ENCODE measurements at regions not wholly inside any gene's neighbourhood (a gene's known extent, or its start where the extent isn't known, plus 50 kb on each side); places are given as distances from the start of the nearest gene placed in this dataset.

DNA sequence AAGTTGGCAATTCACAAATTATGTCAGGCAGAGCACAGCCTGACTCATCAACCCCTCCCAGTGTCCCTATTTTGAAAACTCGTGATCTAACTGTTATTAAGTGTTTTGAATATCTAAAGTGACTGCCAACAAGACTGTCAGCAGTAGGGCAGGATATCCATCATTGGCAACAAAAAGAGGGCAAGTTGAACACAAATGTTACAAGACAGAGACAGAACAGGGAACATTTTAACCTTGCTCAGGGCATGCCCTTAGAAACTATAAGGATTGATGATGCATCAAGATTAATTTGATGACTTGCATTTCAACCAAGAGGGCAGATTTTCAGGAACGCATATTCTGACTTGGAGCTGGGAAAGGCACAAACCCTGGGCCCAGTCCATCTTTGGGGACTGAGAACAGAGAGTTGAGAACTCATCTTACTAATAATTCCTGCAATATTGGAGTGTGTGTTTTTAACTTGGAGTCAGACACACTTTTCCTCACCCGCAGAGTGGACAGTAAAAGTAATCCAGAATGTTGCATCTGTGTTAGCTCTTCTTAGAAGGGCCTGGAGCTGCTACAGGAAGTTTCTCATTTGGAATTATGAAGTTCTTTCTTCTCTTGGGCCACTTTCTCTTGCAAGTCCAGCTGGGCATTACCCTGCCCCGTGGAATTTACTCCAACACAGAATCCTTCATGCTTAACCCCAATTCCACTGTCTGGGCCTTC is 317.2 kb downstream of the LTN1 start:
- no peak for DNase-seq (ENCODE audit: insufficient read length, low spot score)
- no peak for FAIRE-seq

DNA sequence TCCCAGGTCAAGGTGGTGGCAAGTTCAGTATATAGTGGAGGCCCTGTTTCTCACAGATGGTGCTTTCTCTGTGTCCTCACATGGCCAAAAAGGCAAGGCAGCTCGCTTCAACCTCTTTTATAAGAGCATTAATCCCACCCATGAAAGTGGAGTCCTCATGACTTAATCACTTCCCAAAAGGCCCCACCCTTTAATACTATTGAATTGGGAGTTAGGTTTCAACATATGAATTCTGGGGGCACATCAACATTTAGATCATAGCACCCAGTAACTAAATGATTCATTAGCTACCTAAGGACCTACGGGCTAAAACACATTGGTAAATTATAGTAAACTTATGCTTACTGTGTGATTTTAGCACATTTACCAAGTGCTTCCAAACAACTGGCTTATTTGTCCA is 317.9 kb downstream of the LTN1 start:
- no peak for DNase-seq (ENCODE audit: insufficient read length, low spot score)
- no peak for FAIRE-seq
- TF ChIP-seq, protein P1, sequence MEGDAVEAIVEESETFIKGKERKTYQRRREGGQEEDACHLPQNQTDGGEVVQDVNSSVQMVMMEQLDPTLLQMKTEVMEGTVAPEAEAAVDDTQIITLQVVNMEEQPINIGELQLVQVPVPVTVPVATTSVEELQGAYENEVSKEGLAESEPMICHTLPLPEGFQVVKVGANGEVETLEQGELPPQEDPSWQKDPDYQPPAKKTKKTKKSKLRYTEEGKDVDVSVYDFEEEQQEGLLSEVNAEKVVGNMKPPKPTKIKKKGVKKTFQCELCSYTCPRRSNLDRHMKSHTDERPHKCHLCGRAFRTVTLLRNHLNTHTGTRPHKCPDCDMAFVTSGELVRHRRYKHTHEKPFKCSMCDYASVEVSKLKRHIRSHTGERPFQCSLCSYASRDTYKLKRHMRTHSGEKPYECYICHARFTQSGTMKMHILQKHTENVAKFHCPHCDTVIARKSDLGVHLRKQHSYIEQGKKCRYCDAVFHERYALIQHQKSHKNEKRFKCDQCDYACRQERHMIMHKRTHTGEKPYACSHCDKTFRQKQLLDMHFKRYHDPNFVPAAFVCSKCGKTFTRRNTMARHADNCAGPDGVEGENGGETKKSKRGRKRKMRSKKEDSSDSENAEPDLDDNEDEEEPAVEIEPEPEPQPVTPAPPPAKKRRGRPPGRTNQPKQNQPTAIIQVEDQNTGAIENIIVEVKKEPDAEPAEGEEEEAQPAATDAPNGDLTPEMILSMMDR (IDR thresholded peaks at IDR 0.05; ENCODE audit: insufficient read depth, missing control alignments): no peak

More for the DNA sequence above, 317.2 kb downstream of the LTN1 start:
- TF ChIP-seq, protein P1 (IDR thresholded peaks at IDR 0.05; ENCODE audit: insufficient read depth, missing control alignments): no peak

DNA sequence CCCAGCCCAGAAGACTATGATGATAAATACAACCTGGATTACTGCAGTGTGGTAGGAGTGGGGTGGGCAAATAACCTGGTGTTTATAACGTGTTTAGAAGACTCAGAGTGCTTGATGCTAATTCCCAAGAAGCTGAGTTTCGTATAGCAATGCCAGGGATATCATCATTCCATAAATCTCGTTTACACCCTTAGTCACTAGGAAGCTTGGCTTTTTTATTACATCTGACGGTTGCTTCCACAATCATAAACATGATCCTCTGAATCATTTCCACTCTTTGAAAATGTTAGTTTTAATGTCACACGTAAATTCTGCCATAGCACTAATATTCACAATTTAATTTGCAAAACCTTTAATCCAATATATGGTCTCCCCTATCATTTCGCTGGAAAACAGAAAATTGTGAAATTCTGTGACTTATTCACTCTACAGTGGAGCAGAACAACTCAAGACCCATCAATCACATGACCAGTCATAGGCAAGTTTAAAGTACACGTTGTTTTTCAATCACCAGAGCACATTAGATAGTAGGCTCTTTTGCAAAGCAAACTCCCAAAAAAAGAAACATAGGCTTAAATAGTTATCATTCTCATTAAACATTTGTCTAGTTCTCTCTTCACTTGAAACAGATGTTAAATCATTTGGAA is 321.0 kb downstream of the LTN1 start:
- TF ChIP-seq, protein P1 (IDR thresholded peaks at IDR 0.05; ENCODE audit: insufficient read depth, missing control alignments): no peak
- DNase-seq (ENCODE audit: insufficient read length, low spot score) (no peak), FAIRE-seq (no peak)

GRCh38 chr21:28669971-28670653 is 322.6 kb downstream of the LTN1 start:
- TF ChIP-seq, protein P1 (IDR thresholded peaks at IDR 0.05; ENCODE audit: insufficient read depth, missing control alignments): no peak
- no peak for DNase-seq (ENCODE audit: insufficient read length, low spot score)
- FAIRE-seq: no peak

DNA sequence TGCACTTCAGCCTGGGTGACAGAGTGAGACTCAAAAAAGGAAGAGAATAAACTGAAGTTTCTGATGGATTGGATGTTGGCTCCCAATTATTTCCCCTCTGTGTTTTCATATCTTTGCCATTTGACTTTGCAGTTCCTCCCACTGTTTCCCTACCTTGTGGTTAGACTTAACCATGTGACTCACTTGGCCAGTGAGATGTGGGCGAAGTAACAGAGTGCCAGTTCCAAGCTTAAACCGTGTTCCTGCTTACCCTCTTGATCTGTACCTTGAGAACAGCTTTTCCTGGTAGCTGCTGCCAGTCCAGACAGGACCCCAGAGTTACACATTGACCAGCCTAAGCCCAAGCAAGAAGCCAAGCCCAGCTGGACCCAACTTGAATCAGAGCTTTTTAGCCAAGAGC is 323.4 kb downstream of the LTN1 start:
- TF ChIP-seq, protein P1 (IDR thresholded peaks at IDR 0.05; ENCODE audit: insufficient read depth, missing control alignments): no peak
- FAIRE-seq: no peak
- no peak for DNase-seq (ENCODE audit: insufficient read length, low spot score)

GRCh38 chr21:28663754-28664153 is 328.9 kb downstream of the LTN1 start:
- TF ChIP-seq, protein P1 (IDR thresholded peaks at IDR 0.05; ENCODE audit: insufficient read depth, missing control alignments): no peak
- no peak for FAIRE-seq

More at GRCh38 chr21:28663754-28664153, 328.9 kb downstream of the LTN1 start:
- DNase-seq (ENCODE audit: insufficient read length, low spot score): no peak

Measured in D721Med (cell line).